C4-2B (cell line): ENCODE measurements at regions not wholly inside any gene's neighbourhood (a gene's known extent, or its start where the extent isn't known, plus 50 kb on each side); places are given as distances from the start of the nearest gene placed in this dataset.
"Not testable (repeated sequence)": the region's sequence is repeated elsewhere in the genome, so short reads cannot be mapped to it uniquely, and the experiment has no call there.

Experiments used
- H3K27ac ChIP-seq: fragments of 450-650 bp; 2 replicates; pipeline ENCODE4 v1.5.1; 2017
- CTCF ChIP-seq: fragments of 450-650 bp; conservative IDR thresholded peaks from 2 replicates; pipeline ENCODE4 v1.5.1; 2017; ENCODE audit warnings: mild to moderate bottlenecking
- ZFX ChIP-seq: fragments of 450-650 bp; IDR thresholded peaks from 2 replicates; pipeline ENCODE4 v1.6.1; 2017

GRCh38 chr2:122710049-122710448, 954.6 kb downstream of the TSN start:
- H3K27ac ChIP-seq: no peak overlapping the region
- TF ChIP-seq CTCF (no peak), ZFX (no peak)

DNA sequence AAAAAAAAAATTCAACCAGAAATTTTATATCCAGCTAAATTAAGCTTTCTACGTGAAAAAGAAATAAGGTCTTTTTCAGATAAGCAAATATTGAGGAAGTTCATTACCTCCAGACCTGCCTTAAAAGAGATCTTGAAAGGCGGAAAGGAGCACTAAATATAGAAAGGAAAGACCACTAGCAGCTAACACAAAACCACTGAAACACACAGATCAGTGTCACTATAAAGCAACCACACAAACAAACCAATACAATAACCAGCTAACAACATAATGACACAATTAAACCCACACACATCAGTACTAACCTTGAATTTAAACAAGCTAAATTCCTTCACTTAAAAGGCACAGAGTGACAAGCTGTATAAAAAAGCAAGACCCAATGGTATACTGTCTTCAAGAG, 958.3 kb downstream of the TSN start:
- no peak for TF ChIP-seq ZFX
- no peak for TF ChIP-seq CTCF
- H3K27ac ChIP-seq: no peak overlapping the region

GRCh38 chr2:122720822-122721221, 965.4 kb downstream of the TSN start:
- not testable (repeated sequence) for H3K27ac ChIP-seq

- H3K27ac ChIP-seq: no peak overlapping the region
- TF ChIP-seq ZFX: no peak
- TF ChIP-seq CTCF: no peak
These were observed 979.4 kb downstream of the TSN start for GRCh38 chr2:122734766-122735424.

DNA sequence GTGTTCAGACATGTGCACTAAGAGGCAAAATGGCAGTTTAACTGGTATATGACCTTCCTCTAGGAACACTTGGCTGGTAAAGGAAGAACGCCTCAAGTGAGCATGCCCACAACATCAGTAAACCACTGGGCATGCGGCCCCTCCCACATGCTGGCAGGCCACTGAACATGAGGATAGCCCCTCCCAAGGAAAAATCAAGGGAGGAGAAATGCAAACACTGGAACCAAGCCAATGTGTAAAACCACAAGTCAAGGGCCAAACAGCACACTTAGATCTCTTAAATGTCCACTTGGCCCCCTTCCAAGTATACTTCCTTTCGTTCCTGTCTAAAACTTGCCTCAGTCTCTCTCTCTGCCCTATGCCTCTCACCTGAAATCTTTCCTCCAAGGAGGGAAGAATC, 980.8 kb downstream of the TSN start:
- no peak overlapping the region for H3K27ac ChIP-seq
- TF ChIP-seq CTCF (no peak), ZFX (no peak)

GRCh38 chr2:122737429-122738077, 982.1 kb downstream of the TSN start:
- no peak for TF ChIP-seq ZFX
- no peak for TF ChIP-seq CTCF
- no peak overlapping the region for H3K27ac ChIP-seq

DNA sequence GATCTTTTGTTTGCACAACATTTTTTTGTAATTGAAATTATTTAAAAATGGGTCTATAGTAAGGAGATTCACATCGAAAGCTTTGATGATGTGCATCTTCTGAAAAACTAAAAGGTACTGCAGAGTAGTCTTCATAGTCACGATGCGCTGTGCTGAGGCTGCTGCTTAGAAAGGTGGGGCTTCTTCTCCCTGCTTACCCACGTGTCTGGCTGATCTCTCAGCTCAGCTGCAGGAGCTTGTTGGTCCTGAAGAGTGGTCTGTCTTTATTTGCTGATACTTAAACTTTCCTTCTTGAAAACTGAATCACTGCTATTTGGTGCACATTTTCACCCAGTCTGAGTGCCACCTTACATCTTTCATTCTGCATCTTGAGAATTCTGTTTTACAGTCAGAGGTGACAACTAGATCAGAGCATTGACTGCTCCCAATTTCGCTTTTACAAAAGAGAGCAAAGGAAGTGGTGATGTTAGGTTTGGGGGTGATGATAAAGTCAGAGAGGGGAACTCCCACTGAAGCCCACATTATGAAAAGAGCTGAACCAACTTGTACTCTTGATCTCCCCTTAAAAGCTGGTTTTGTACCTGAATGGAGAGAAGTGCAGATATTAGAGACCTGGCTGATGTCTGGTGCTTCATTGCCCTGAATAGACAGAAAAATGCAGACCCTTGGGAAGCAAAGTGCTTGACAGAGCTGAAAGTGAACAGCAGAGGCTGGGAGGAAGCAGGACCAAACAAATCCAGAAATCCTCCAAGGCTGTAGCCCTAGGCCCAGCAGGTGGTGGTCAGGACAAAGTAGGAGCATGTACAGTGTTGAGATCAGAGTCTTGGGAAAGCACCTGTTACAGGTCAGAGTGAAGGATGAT, 984.5 kb downstream of the TSN start:
- no peak overlapping the region for H3K27ac ChIP-seq
- TF ChIP-seq CTCF: no peak
- no peak for TF ChIP-seq ZFX
